Endothelial cell (in vitro differentiated cells): ENCODE measurements at regions not wholly inside any gene's neighbourhood (a gene's known extent, or its start where the extent isn't known, plus 50 kb on each side); places are given as distances from the start of the nearest gene placed in this dataset.

Source experiments
- DNase-seq: peaks from one replicate; pipeline ENCODE4 v3.0.0; 2021; ENCODE audit warnings: low spot score
- H3K27ac Mint-ChIP-seq: one replicate; pipeline ENCODE4 v1.8.0; 2021; ENCODE audit warnings: mixed read lengths, inconsistent platforms; ENCODE audit not compliant: unreplicated experiment
- H3K27me3 Mint-ChIP-seq: one replicate; pipeline ENCODE4 v1.8.0; 2021; ENCODE audit warnings: mild to moderate bottlenecking, moderate library complexity, mixed read lengths, inconsistent platforms; ENCODE audit not compliant: unreplicated experiment
- H3K36me3 Mint-ChIP-seq: one replicate; pipeline ENCODE4 v1.8.0; 2021; ENCODE audit warnings: mild to moderate bottlenecking, low read depth, mixed read lengths, inconsistent platforms; ENCODE audit not compliant: unreplicated experiment
- H3K4me1 Mint-ChIP-seq: one replicate; pipeline ENCODE4 v1.8.0; 2021; ENCODE audit warnings: mild to moderate bottlenecking, mixed read lengths, inconsistent platforms; ENCODE audit not compliant: unreplicated experiment
- H3K4me3 Mint-ChIP-seq: one replicate; pipeline ENCODE4 v1.8.0; 2021; ENCODE audit warnings: mild to moderate bottlenecking, mixed read lengths, inconsistent platforms; ENCODE audit not compliant: unreplicated experiment
- H3K9me3 Mint-ChIP-seq: one replicate; pipeline ENCODE4 v1.8.0; 2021; ENCODE audit warnings: mixed read lengths, inconsistent platforms; ENCODE audit not compliant: unreplicated experiment
- CTCF ChIP-seq: fragments of 200-600 bp; sonication (generic); IDR thresholded peaks from one replicate; pipeline ENCODE4 v1.5.0; 2021; ENCODE audit warnings: antibody characterized with exemption; ENCODE audit not compliant: unreplicated experiment

GRCh38 chr11:57899378-57899777 is 124.3 kb upstream of the OR9Q1 start:
- no peaks in the 10 kb centered on the region for H3K27me3 Mint-ChIP-seq
- no peaks in the 10 kb centered on the region for H3K4me1 Mint-ChIP-seq
- no peaks in the 10 kb centered on the region for H3K36me3 Mint-ChIP-seq
- no peak for TF ChIP-seq CTCF
- no peak overlapping the region for H3K27ac Mint-ChIP-seq
- H3K9me3 Mint-ChIP-seq: no peaks in the 10 kb centered on the region
- no peak for DNase-seq
- no peak overlapping the region for H3K4me3 Mint-ChIP-seq

- no peak overlapping the region for H3K27ac Mint-ChIP-seq
- DNase-seq: no peak
- no peaks in the 10 kb centered on the region for H3K36me3 Mint-ChIP-seq
- TF ChIP-seq CTCF: no peak
- H3K9me3 Mint-ChIP-seq: no peaks in the 10 kb centered on the region
- H3K27me3 Mint-ChIP-seq: no peaks in the 10 kb centered on the region
- H3K4me3 Mint-ChIP-seq: no peak overlapping the region
- H3K4me1 Mint-ChIP-seq: no peaks in the 10 kb centered on the region
These were observed 123.4 kb upstream of the OR9Q1 start for GRCh38 chr11:57900320-57900719.

GRCh38 chr11:57901278-57901677 is 122.4 kb upstream of the OR9Q1 start:
- H3K4me3 Mint-ChIP-seq: no peak overlapping the region
- no peak for DNase-seq
- no peaks in the 10 kb centered on the region for H3K36me3 Mint-ChIP-seq
- no peak overlapping the region for H3K27ac Mint-ChIP-seq
- TF ChIP-seq CTCF: no peak
- no peaks in the 10 kb centered on the region for H3K4me1 Mint-ChIP-seq
- no peaks in the 10 kb centered on the region for H3K27me3 Mint-ChIP-seq
- no peaks in the 10 kb centered on the region for H3K9me3 Mint-ChIP-seq

- no peaks in the 10 kb centered on the region for H3K9me3 Mint-ChIP-seq
- no peaks in the 10 kb centered on the region for H3K36me3 Mint-ChIP-seq
- H3K4me1 Mint-ChIP-seq: no peaks in the 10 kb centered on the region
- DNase-seq: no peak
- no peaks in the 10 kb centered on the region for H3K27me3 Mint-ChIP-seq
- TF ChIP-seq CTCF: no peak
- H3K27ac Mint-ChIP-seq: no peak overlapping the region
- no peak overlapping the region for H3K4me3 Mint-ChIP-seq
These were observed 121.9 kb upstream of the OR9Q1 start for GRCh38 chr11:57901756-57902155.

- TF ChIP-seq CTCF: no peak
- Mint-ChIP-seq H3K4me3 (no peak overlapping the region), H3K27ac (no peak overlapping the region), H3K27me3 (no peaks in the 10 kb centered on the region), H3K36me3 (no peaks in the 10 kb centered on the region), H3K9me3 (no peaks in the 10 kb centered on the region), H3K4me1 (no peaks in the 10 kb centered on the region)
- no peak for DNase-seq
These were observed 120.7 kb upstream of the OR9Q1 start for GRCh38 chr11:57903011-57903410.
